ENCODE measurements at regions not wholly inside any gene's neighbourhood (a gene's known extent, or its start where the extent isn't known, plus 50 kb on each side); places are given as distances from the start of the nearest gene placed in this dataset.

GRCh38 chr1:106921186-106921585, 135.3 kb upstream of the PRMT6 start:
- DNase-seq, result no peak
- no peaks in the 10 kb centered on the region for H3K4me1 Mint-ChIP-seq
- H3K27me3 Mint-ChIP-seq, result no peaks in the 10 kb centered on the region
- H3K27ac Mint-ChIP-seq, result no peak overlapping the region
- H3K9me3 Mint-ChIP-seq, result no peaks in the 10 kb centered on the region
- H3K4me3 Mint-ChIP-seq, result no peak overlapping the region
- no peaks in the 10 kb centered on the region for H3K36me3 Mint-ChIP-seq (ENCODE audit: low read depth)
- ChIA-PET POLR2A (no interaction called here), CTCF (interaction anchor here (0.6 kb wide), 1 partner anchor 20 kb away, joined by 5 read pairs; no protein-coding TSS in a partner anchor)

- DNase-seq, result no peak
- no peaks in the 10 kb centered on the region for H3K36me3 Mint-ChIP-seq (ENCODE audit: low read depth)
- H3K9me3 Mint-ChIP-seq, result no peaks in the 10 kb centered on the region
- CTCF ChIA-PET, result no interaction called here
- H3K4me3 Mint-ChIP-seq, result no peak overlapping the region
- no peak overlapping the region for H3K27ac Mint-ChIP-seq
- no peaks in the 10 kb centered on the region for H3K27me3 Mint-ChIP-seq
- no peaks in the 10 kb centered on the region for H3K4me1 Mint-ChIP-seq
- POLR2A ChIA-PET, result no interaction called here
Observed at GRCh38 chr1:106924360-106924759, 132.1 kb upstream of the PRMT6 start.

GRCh38 chr1:106925750-106926149, 130.7 kb upstream of the PRMT6 start:
- CTCF ChIA-PET, result no interaction called here

GRCh38 chr1:106926803-106927582, 129.5 kb upstream of the PRMT6 start:
- H3K4me3 Mint-ChIP-seq, result no peak overlapping the region
- no peaks in the 10 kb centered on the region for H3K4me1 Mint-ChIP-seq
- CTCF ChIA-PET, result no interaction called here
- H3K27me3 Mint-ChIP-seq, result no peaks in the 10 kb centered on the region
- POLR2A ChIA-PET, result no interaction called here
- H3K9me3 Mint-ChIP-seq, result no peaks in the 10 kb centered on the region
- no peak overlapping the region for H3K27ac Mint-ChIP-seq
- no peak for DNase-seq
- no peaks in the 10 kb centered on the region for H3K36me3 Mint-ChIP-seq (ENCODE audit: low read depth)

More at GRCh38 chr1:106925750-106926149, 130.7 kb upstream of the PRMT6 start:
- no peaks in the 10 kb centered on the region for H3K9me3 Mint-ChIP-seq
- H3K4me1 Mint-ChIP-seq, result no peaks in the 10 kb centered on the region
- no peaks in the 10 kb centered on the region for H3K27me3 Mint-ChIP-seq
- H3K27ac Mint-ChIP-seq, result no peak overlapping the region
- H3K4me3 Mint-ChIP-seq, result no peak overlapping the region
- DNase-seq, result no peak
- POLR2A ChIA-PET, result no interaction called here
- H3K36me3 Mint-ChIP-seq (ENCODE audit: low read depth), result no peaks in the 10 kb centered on the region

GRCh38 chr1:106937104-106937503, 119.4 kb upstream of the PRMT6 start:
- H3K27ac Mint-ChIP-seq, result no peak overlapping the region
- no peak for DNase-seq
- no peaks in the 10 kb centered on the region for H3K9me3 Mint-ChIP-seq
- H3K36me3 Mint-ChIP-seq (ENCODE audit: low read depth), result no peaks in the 10 kb centered on the region
- ChIA-PET POLR2A (no interaction called here), CTCF (no interaction called here)
- no peaks in the 10 kb centered on the region for H3K27me3 Mint-ChIP-seq
- no peak overlapping the region for H3K4me3 Mint-ChIP-seq
- H3K4me1 Mint-ChIP-seq, result no peaks in the 10 kb centered on the region

GRCh38 chr1:106944721-106945120, 111.8 kb upstream of the PRMT6 start:
- Mint-ChIP-seq H3K27me3 (no peaks in the 10 kb centered on the region), H3K9me3 (no peaks in the 10 kb centered on the region), H3K27ac (no peak overlapping the region), H3K4me1 (no peaks in the 10 kb centered on the region), H3K36me3 (ENCODE audit: low read depth) (no peaks in the 10 kb centered on the region), H3K4me3 (no peak overlapping the region)
- ChIA-PET CTCF (no interaction called here), POLR2A (no interaction called here)
- DNase-seq, result no peak

GRCh38 chr1:106952776-106953175, 103.7 kb upstream of the PRMT6 start:
- H3K9me3 Mint-ChIP-seq, result no peaks in the 10 kb centered on the region
- ChIA-PET CTCF (no interaction called here), POLR2A (no interaction called here)
- no peaks in the 10 kb centered on the region for H3K27me3 Mint-ChIP-seq
- no peak overlapping the region for H3K4me3 Mint-ChIP-seq
- H3K36me3 Mint-ChIP-seq (ENCODE audit: low read depth), result no peaks in the 10 kb centered on the region
- no peak overlapping the region for H3K27ac Mint-ChIP-seq
- DNase-seq, result no peak
- no peaks in the 10 kb centered on the region for H3K4me1 Mint-ChIP-seq

GRCh38 chr1:106954661-106955229, 101.7 kb upstream of the PRMT6 start:
- Mint-ChIP-seq H3K9me3 (no peaks in the 10 kb centered on the region), H3K36me3 (ENCODE audit: low read depth) (no peaks in the 10 kb centered on the region), H3K4me3 (no peak overlapping the region), H3K4me1 (no peaks in the 10 kb centered on the region), H3K27me3 (no peaks in the 10 kb centered on the region), H3K27ac (no peak overlapping the region)
- ChIA-PET POLR2A (no interaction called here), CTCF (no interaction called here)
- DNase-seq, result no peak

- no peaks in the 10 kb centered on the region for H3K4me1 Mint-ChIP-seq
Observed at GRCh38 chr1:106956721-106957120, 99.8 kb upstream of the PRMT6 start.

GRCh38 chr1:106957795-106958194, 98.7 kb upstream of the PRMT6 start:
- no peak overlapping the region for H3K4me3 Mint-ChIP-seq
- POLR2A ChIA-PET, result no interaction called here

More at GRCh38 chr1:106956721-106957120, 99.8 kb upstream of the PRMT6 start:
- ChIA-PET CTCF (no interaction called here), POLR2A (no interaction called here)
- Mint-ChIP-seq H3K27me3 (no peaks in the 10 kb centered on the region), H3K36me3 (ENCODE audit: low read depth) (no peaks in the 10 kb centered on the region), H3K27ac (no peak overlapping the region), H3K4me3 (no peak overlapping the region), H3K9me3 (no peaks in the 10 kb centered on the region)
- no peak for DNase-seq

GRCh38 chr1:106960412-106960811, 96.1 kb upstream of the PRMT6 start:
- Mint-ChIP-seq H3K9me3 (no peaks in the 10 kb centered on the region), H3K4me1 (no peaks in the 10 kb centered on the region), H3K36me3 (ENCODE audit: low read depth) (no peaks in the 10 kb centered on the region), H3K4me3 (no peak overlapping the region), H3K27ac (no peak overlapping the region), H3K27me3 (no peaks in the 10 kb centered on the region)
- DNase-seq, result no peak
- CTCF ChIA-PET, result no interaction called here
- POLR2A ChIA-PET, result no interaction called here

More at GRCh38 chr1:106957795-106958194, 98.7 kb upstream of the PRMT6 start:
- DNase-seq, result no peak
- CTCF ChIA-PET, result no interaction called here
- H3K36me3 Mint-ChIP-seq (ENCODE audit: low read depth), result no peaks in the 10 kb centered on the region
- no peaks in the 10 kb centered on the region for H3K27me3 Mint-ChIP-seq
- H3K9me3 Mint-ChIP-seq, result no peaks in the 10 kb centered on the region
- no peaks in the 10 kb centered on the region for H3K4me1 Mint-ChIP-seq
- no peak overlapping the region for H3K27ac Mint-ChIP-seq

- ChIA-PET CTCF (no interaction called here), POLR2A (no interaction called here)
- no peak overlapping the region for H3K27ac Mint-ChIP-seq
- DNase-seq, result no peak
- no peak overlapping the region for H3K4me3 Mint-ChIP-seq
- H3K36me3 Mint-ChIP-seq (ENCODE audit: low read depth), result no peaks in the 10 kb centered on the region
- H3K9me3 Mint-ChIP-seq, result no peaks in the 10 kb centered on the region
- H3K4me1 Mint-ChIP-seq, result no peaks in the 10 kb centered on the region
- H3K27me3 Mint-ChIP-seq, result no peaks in the 10 kb centered on the region
Observed at GRCh38 chr1:106961646-106962045, 94.8 kb upstream of the PRMT6 start.

GRCh38 chr1:106962591-106962990, 93.9 kb upstream of the PRMT6 start:
- Mint-ChIP-seq H3K9me3 (no peaks in the 10 kb centered on the region), H3K36me3 (ENCODE audit: low read depth) (no peaks in the 10 kb centered on the region), H3K4me3 (no peak overlapping the region), H3K27ac (no peak overlapping the region), H3K27me3 (no peaks in the 10 kb centered on the region), H3K4me1 (no peaks in the 10 kb centered on the region)
- POLR2A ChIA-PET, result no interaction called here
- no peak for DNase-seq
- CTCF ChIA-PET, result no interaction called here

GRCh38 chr1:106964495-106964894, 92.0 kb upstream of the PRMT6 start:
- ChIA-PET POLR2A (no interaction called here), CTCF (no interaction called here)
- H3K36me3 Mint-ChIP-seq (ENCODE audit: low read depth), result no peaks in the 10 kb centered on the region
- no peak overlapping the region for H3K27ac Mint-ChIP-seq
- no peak for DNase-seq
- H3K4me3 Mint-ChIP-seq, result no peak overlapping the region
- H3K4me1 Mint-ChIP-seq, result no peaks in the 10 kb centered on the region
- no peaks in the 10 kb centered on the region for H3K9me3 Mint-ChIP-seq
- no peaks in the 10 kb centered on the region for H3K27me3 Mint-ChIP-seq

All from activated CD4-positive, alpha-beta T cell treated with anti-CD3 and anti-CD28 coated beads, Interleukin-2, amount 10 ng/mL, durations not matched to agents 7 days and 5 days (primary cell).